ENCODE measurements at regions not wholly inside any gene's neighbourhood (a gene's known extent, or its start where the extent isn't known, plus 50 kb on each side); places are given as distances from the start of the nearest gene placed in this dataset.

GRCh38 chr5:20241351-20241750 is 253.4 kb upstream of the CDH18 start:
- no peak overlapping the region for H3K4me3 ChIP-seq (ENCODE audit: low read depth, low read length)
- no peak for DNase-seq (ENCODE audit: low read depth)
- TF ChIP-seq CTCF (conservative IDR thresholded peaks at IDR 0.05; ENCODE audit: low read depth, low read length) = no peak

GRCh38 chr5:20231040-20231439 is 243.0 kb upstream of the CDH18 start:
- TF ChIP-seq CTCF (conservative IDR thresholded peaks at IDR 0.05; ENCODE audit: low read depth, low read length) = peak; percentile 22
- no peak overlapping the region for H3K4me3 ChIP-seq (ENCODE audit: low read depth, low read length)
- DNase-seq (ENCODE audit: low read depth) = no peak

- TF ChIP-seq CTCF (conservative IDR thresholded peaks at IDR 0.05; ENCODE audit: low read depth, low read length) = no peak
- no peak overlapping the region for H3K4me3 ChIP-seq (ENCODE audit: low read depth, low read length)
- no peak for DNase-seq (ENCODE audit: low read depth)
Observed at GRCh38 chr5:20230010-20230409, 242.0 kb upstream of the CDH18 start.

GRCh38 chr5:20229303-20230005 is 241.5 kb upstream of the CDH18 start:
- peak; percentile 19 for DNase-seq (ENCODE audit: low read depth)
- H3K4me3 ChIP-seq (ENCODE audit: low read depth, low read length) = no peak overlapping the region
- TF ChIP-seq CTCF (conservative IDR thresholded peaks at IDR 0.05; ENCODE audit: low read depth, low read length) = no peak

- no peak overlapping the region for H3K4me3 ChIP-seq (ENCODE audit: low read depth, low read length)
- DNase-seq (ENCODE audit: low read depth) = no peak
- TF ChIP-seq CTCF (conservative IDR thresholded peaks at IDR 0.05; ENCODE audit: low read depth, low read length) = no peak
Observed at GRCh38 chr5:20224966-20225365, 237.0 kb upstream of the CDH18 start.

GRCh38 chr5:20224046-20224445 is 236.0 kb upstream of the CDH18 start:
- TF ChIP-seq CTCF (conservative IDR thresholded peaks at IDR 0.05; ENCODE audit: low read depth, low read length) = no peak
- DNase-seq (ENCODE audit: low read depth) = peak; percentile 19

GRCh38 chr5:20223451-20223850 is 235.5 kb upstream of the CDH18 start:
- DNase-seq (ENCODE audit: low read depth) = no peak
- no peak overlapping the region for H3K4me3 ChIP-seq (ENCODE audit: low read depth, low read length)
- no peak for TF ChIP-seq CTCF (conservative IDR thresholded peaks at IDR 0.05; ENCODE audit: low read depth, low read length)

More at GRCh38 chr5:20224046-20224445, 236.0 kb upstream of the CDH18 start:
- H3K4me3 ChIP-seq (ENCODE audit: low read depth, low read length) = no peak overlapping the region

Measured in choroid plexus epithelial cell (primary cell).